Ishikawa (cell line): ENCODE measurements at regions not wholly inside any gene's neighbourhood (a gene's known extent, or its start where the extent isn't known, plus 50 kb on each side); places are given as distances from the start of the nearest gene placed in this dataset.

ENCODE experiments used
- CEBPB ChIP-seq: IDR thresholded peaks from 2 replicates; pipeline ENCODE4 v1.6.1; 2012
- CREB1 ChIP-seq: IDR thresholded peaks from 2 replicates; pipeline ENCODE4 v1.6.1; 2012; ENCODE audit warnings: low read depth
- EGR1 ChIP-seq: IDR thresholded peaks from 2 replicates; pipeline ENCODE4 v1.6.1; 2012
- EP300 ChIP-seq: IDR thresholded peaks from 2 replicates; pipeline ENCODE4 v1.6.1; 2012; ENCODE audit warnings: borderline replicate concordance
- FOXM1 ChIP-seq: IDR thresholded peaks from 2 replicates; pipeline ENCODE4 v1.6.1; 2012; ENCODE audit warnings: low read depth, borderline replicate concordance
- NFIC ChIP-seq: IDR thresholded peaks from 2 replicates; pipeline ENCODE4 v1.6.1; 2012
- RAD21 ChIP-seq: IDR thresholded peaks from 2 replicates; pipeline ENCODE4 v1.6.1; 2012; ENCODE audit warnings: low read depth
- TAF1 ChIP-seq: IDR thresholded peaks from 2 replicates; pipeline ENCODE4 v1.6.1; 2012; ENCODE audit warnings: low read depth, mild to moderate bottlenecking
- TCF12 ChIP-seq: IDR thresholded peaks from 2 replicates; pipeline ENCODE4 v1.6.1; 2012; ENCODE audit warnings: low read depth
- TEAD4 ChIP-seq: IDR thresholded peaks from 2 replicates; pipeline ENCODE4 v1.6.1; 2012
- YY1 ChIP-seq: IDR thresholded peaks from 2 replicates; pipeline ENCODE4 v1.6.1; 2012; ENCODE audit warnings: low read depth
- ZBTB7A ChIP-seq: IDR thresholded peaks from 2 replicates; pipeline ENCODE4 v1.6.1; 2012; ENCODE audit warnings: low read depth
- TF ChIP-seq, protein P1 (sequence below): IDR thresholded peaks from 2 replicates; pipeline ENCODE4 v1.6.1; 2012
- TF ChIP-seq, protein P2 (sequence below): IDR thresholded peaks from 2 replicates; pipeline ENCODE4 v1.6.1; 2012; ENCODE audit warnings: low read depth, mild to moderate bottlenecking
- TF ChIP-seq, protein P3 (sequence below): IDR thresholded peaks from 2 replicates; pipeline ENCODE4 v1.6.1; 2012

DNA sequence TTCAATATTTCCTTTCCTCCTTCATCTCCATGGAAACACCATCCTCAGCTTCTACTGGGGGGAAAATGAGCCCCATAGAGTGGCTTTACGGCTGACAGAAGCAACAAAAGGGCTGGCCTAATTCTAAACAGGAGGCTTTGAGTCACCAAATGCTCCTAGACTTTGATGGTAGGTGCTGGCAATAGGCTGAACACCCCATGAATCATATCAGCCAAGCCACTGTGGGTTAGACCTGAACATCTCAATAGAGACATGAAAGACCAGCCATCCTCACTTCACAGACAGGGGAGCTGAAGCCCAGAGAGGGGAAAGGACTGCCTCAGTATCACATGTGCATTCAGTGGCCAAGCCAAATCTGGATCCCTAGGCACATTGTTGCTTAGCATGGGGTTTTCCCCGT is 107.6 kb downstream of the AMER1 start:
- TF ChIP-seq RAD21 (no peak), CREB1 (no peak), TEAD4 (no peak), NFIC (no peak), TAF1 (no peak), ZBTB7A (no peak), TCF12 (no peak), YY1 (no peak), FOXM1 (no peak), CEBPB (no peak), EP300 (no peak), EGR1 (no peak)
- TF ChIP-seq, protein P1, sequence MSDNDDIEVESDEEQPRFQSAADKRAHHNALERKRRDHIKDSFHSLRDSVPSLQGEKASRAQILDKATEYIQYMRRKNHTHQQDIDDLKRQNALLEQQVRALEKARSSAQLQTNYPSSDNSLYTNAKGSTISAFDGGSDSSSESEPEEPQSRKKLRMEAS: no peak
- TF ChIP-seq, protein P2, sequence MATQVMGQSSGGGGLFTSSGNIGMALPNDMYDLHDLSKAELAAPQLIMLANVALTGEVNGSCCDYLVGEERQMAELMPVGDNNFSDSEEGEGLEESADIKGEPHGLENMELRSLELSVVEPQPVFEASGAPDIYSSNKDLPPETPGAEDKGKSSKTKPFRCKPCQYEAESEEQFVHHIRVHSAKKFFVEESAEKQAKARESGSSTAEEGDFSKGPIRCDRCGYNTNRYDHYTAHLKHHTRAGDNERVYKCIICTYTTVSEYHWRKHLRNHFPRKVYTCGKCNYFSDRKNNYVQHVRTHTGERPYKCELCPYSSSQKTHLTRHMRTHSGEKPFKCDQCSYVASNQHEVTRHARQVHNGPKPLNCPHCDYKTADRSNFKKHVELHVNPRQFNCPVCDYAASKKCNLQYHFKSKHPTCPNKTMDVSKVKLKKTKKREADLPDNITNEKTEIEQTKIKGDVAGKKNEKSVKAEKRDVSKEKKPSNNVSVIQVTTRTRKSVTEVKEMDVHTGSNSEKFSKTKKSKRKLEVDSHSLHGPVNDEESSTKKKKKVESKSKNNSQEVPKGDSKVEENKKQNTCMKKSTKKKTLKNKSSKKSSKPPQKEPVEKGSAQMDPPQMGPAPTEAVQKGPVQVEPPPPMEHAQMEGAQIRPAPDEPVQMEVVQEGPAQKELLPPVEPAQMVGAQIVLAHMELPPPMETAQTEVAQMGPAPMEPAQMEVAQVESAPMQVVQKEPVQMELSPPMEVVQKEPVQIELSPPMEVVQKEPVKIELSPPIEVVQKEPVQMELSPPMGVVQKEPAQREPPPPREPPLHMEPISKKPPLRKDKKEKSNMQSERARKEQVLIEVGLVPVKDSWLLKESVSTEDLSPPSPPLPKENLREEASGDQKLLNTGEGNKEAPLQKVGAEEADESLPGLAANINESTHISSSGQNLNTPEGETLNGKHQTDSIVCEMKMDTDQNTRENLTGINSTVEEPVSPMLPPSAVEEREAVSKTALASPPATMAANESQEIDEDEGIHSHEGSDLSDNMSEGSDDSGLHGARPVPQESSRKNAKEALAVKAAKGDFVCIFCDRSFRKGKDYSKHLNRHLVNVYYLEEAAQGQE: no peak
- TF ChIP-seq, protein P3, sequence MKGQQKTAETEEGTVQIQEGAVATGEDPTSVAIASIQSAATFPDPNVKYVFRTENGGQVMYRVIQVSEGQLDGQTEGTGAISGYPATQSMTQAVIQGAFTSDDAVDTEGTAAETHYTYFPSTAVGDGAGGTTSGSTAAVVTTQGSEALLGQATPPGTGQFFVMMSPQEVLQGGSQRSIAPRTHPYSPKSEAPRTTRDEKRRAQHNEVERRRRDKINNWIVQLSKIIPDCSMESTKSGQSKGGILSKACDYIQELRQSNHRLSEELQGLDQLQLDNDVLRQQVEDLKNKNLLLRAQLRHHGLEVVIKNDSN: no peak

DNA sequence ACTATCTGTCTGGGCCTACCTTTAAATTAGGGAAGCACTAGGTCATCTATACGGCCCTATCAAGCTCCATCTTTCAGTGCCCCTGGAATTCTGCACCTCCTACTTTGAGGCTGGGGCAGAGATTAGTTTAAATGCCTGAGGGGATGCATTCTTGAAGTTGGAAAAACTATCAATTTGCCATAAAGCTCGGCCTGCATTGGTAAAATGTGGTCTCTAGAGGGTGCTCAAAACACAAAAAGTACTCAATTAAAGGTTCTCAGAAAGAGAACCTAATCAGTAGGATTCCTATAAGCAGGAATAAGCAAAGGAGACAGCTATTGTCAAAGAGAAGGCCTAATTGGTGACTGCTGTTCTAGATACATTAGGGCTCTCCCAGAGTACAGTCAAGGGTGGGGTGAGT is 111.7 kb downstream of the AMER1 start:
- peak; percentile 45 for TF ChIP-seq RAD21
- TF ChIP-seq, protein P3: no peak
